ENCODE measurements at regions not wholly inside any gene's neighbourhood (a gene's known extent, or its start where the extent isn't known, plus 50 kb on each side); places are given as distances from the start of the nearest gene placed in this dataset.

GRCh38 chr4:63440236-63440635 is 969.0 kb downstream of the TECRL start:
- Histone ChIP-seq H3K79me1 (ENCODE audit: insufficient read depth, low read depth, low read length, poor library complexity, severe bottlenecking) (no peaks in the 10 kb centered on the region), H2AK5ac (ENCODE audit: insufficient read length, low read length) (no peak overlapping the region), H3K4ac (ENCODE audit: low read depth, low read length) (no peak overlapping the region), H3K56ac (ENCODE audit: insufficient read length, low read depth, low read length) (no peak overlapping the region), H3K27ac (ENCODE audit: insufficient read length, low read depth, low read length) (no peak overlapping the region), H3K9ac (ENCODE audit: extremely low read depth, insufficient read length, low read length) (no peak overlapping the region), H3K9me3 (ENCODE audit: control insufficient read depth, low read depth, low read length) (no peaks in the 10 kb centered on the region), H4K20me1 (ENCODE audit: control insufficient read depth, insufficient read depth, insufficient read length) (no peaks in the 10 kb centered on the region), H3K18ac (ENCODE audit: insufficient read length, low read depth, low read length) (no peak overlapping the region), H2AFZ (ENCODE audit: low read length) (no peak overlapping the region), H2BK15ac (ENCODE audit: low read depth, low read length) (no peak overlapping the region), H3K27me3 (ENCODE audit: insufficient read depth, low read length) (no peaks in the 10 kb centered on the region), H4K8ac (replicated peaks; ENCODE audit: insufficient read length, low read depth, low read length) (no peak overlapping the region), H3K14ac (ENCODE audit: insufficient read depth, low read length) (no peak overlapping the region), H4K5ac (ENCODE audit: insufficient read length, low read depth, low read length) (no peak overlapping the region), H2BK20ac (ENCODE audit: low read depth, low read length, poor library complexity, severe bottlenecking) (no peak overlapping the region), H3T11ph (ENCODE audit: low read length) (no peak overlapping the region), H2BK12ac (ENCODE audit: insufficient read length, low read depth, low read length) (no peak overlapping the region), H2BK120ac (ENCODE audit: low read depth, low read length, poor library complexity, severe bottlenecking) (no peak overlapping the region), H3K23ac (ENCODE audit: insufficient read length, low read depth, low read length) (no peak overlapping the region), H3K23me2 (ENCODE audit: insufficient read length, low read depth, low read length, poor library complexity, severe bottlenecking) (no peaks in the 10 kb centered on the region), H2BK5ac (ENCODE audit: insufficient read length, low read length) (no peak overlapping the region), H3K4me2 (ENCODE audit: insufficient read depth, insufficient read length, low read length) (no peak overlapping the region), H3K4me1 (ENCODE audit: insufficient read depth, low read length) (no peaks in the 10 kb centered on the region), H4K91ac (ENCODE audit: insufficient read length, low read depth, low read length) (no peak overlapping the region), H3K79me2 (ENCODE audit: insufficient read depth, low read length) (no peaks in the 10 kb centered on the region)
- peaks cover 0 to 2% (median 0%) of the 10 kb centered on the region in 3 experiments; a peak in 2 of 7 replicates for H3K36me3 Mint-ChIP-seq (ENCODE audit: insufficient read depth in 1 of 3, low read depth in 3 of 3)
- TF ChIP-seq CTCF (conservative IDR thresholded peaks at IDR 0.05), result no peak
- no peaks in the 10 kb centered on the region for H3K4me1 Mint-ChIP-seq
- no peak overlapping the region for H3K27ac Mint-ChIP-seq
- H3K9me3 Mint-ChIP-seq, result peaks cover under 1 to 3% of the 10 kb centered on the region in 2 experiments; a peak in 3 of 5 replicates
- H3K4me3 Mint-ChIP-seq, result no peak overlapping the region
- no peak for DNase-seq
- no peaks in the 10 kb centered on the region for H3K27me3 Mint-ChIP-seq (ENCODE audit: low read depth)

All from H9 (cell line).